NCI-H1105 treated with DMSO at 0.1 percent for 48 hours (cell line): ENCODE measurements at regions not wholly inside any gene's neighbourhood (a gene's known extent, or its start where the extent isn't known, plus 50 kb on each side); places are given as distances from the start of the nearest gene placed in this dataset.
"Not testable (repeated sequence)": the region's sequence is repeated elsewhere in the genome, so short reads cannot be mapped to it uniquely, and the experiment has no call there.

Experiments used
- DNase-seq: peaks from one replicate; lab custom pipeline; 2025; lab: John Stamatoyannopoulos, UW

GRCh38 chr4:137739391-137739790 lies 207.1 kb upstream of the PCDH18 start:
- DNase-seq: no peak

DNA sequence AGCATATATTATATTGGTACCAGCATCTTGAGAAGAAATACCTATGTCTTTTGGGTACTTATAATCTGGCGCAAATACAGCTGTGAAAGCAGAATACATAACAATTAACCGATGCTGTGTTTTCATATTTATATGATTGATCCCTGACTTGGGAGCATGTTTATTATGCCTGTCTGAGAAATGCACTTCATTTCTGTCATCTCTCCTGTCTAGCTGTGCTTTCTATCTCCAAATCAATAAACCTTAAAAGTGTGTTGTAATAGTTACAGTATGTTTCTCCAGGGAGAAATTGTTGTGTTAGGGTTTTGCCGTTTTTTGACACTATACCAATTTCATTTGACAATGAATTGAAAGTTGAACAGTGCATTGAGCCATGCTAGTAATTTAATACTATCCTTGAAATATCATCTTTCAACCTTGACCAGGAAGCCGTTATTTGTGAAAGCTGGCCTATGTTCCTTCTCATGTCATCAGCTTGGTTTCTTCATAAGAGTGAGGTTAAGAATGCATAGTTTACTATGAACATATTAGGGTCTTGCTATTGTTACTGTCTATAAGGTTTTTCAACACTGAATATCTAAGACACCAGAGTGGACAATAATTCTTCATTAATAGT lies 206.2 kb upstream of the PCDH18 start:
- no peak for DNase-seq

- no peak for DNase-seq
Measured at GRCh38 chr4:137735561-137736104, 203.3 kb upstream of the PCDH18 start.

DNA sequence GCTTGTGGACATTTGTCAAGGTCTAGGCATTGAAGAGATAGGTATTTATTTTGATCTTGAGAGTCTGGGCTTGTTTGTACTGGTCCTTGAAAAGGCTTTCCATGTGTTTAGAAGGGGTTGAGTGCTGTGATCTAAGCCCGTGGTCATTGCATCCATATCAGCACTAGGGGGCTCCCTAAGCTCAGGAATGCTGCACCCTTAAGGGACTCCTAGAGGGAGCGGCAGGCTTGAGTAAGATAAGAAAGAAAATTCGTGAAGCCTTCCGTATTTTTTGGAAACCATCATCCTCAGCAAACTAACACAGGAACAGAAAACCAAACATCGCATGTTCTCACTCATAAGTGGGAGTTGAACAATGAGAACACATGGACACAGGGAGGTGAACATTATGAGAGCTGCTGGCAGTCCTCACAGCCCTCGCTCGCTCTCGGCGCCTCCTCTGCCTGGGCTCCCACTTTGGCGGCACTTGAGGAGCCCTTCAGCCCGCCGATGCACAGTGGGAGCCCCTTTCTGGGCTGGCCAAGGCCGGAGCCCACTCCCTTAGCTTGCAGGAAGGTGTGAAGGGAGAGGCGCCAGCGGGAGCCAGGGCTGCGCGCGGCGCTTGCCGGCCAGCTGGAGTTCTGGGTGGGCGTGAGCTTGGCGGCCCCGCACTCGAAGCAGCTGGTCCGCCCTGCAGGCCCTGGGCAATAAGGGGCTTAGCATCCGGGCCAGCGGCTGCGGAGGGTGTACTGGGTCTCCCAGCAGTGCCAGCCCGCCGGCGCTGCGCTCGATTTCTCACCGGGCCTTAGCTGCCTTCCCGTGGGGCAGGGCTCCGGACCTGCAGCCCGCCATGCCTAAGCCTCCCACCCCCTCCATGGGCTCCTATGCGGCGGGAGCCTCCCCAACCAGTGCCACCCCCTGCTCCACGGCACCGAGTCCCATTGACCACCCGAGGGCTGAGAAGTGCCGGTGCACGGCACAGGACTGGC lies 201.2 kb upstream of the PCDH18 start:
- DNase-seq: not testable (repeated sequence)

DNA sequence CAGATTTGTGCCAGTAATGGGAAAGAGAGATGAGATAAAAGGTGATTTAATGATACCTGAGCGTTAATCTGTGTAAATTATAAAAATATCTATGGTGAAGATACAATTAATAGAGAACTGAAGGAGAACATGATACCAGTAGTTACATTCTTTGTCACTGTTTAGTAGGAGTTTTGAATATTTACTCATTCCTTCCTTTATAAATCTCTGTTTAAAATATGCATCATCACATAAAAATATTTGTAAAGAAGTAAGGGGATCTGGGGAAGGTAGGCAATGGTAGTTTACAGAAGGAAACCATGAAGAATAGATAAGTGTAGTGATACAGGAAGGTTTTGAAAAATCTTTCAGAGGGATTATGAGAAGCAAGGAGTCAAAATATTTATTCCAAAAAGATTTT lies 190.6 kb upstream of the PCDH18 start:
- no peak for DNase-seq

GRCh38 chr4:137711502-137711901 lies 179.2 kb upstream of the PCDH18 start:
- DNase-seq: no peak

- DNase-seq: no peak
Measured at GRCh38 chr4:137707626-137708025, 175.3 kb upstream of the PCDH18 start.

DNA sequence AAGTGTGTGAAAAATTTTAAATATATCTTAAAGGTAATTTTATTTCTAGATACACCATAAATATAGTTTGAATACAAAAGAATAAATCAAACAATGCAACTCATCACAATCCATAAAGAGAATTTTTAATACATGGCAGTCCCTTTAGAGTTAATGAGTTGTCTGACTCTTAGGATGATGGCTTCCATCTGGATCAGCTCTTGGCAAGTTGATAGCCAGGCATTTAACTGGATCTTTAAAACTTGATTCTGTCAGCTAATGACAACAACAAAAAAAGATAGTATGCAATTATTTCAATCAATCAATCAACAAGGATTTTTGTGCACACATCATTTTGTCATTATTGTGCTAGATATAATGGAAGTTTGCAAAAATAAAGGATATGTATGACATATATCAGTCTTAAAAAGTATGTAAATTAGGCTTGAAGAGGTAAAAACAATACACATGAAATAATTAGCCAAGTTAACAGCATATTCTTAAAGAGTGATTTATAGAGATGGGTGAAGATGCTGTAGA lies 174.9 kb upstream of the PCDH18 start:
- no peak for DNase-seq

- DNase-seq: no peak
Measured at GRCh38 chr4:137705171-137705783, 173.0 kb upstream of the PCDH18 start.

- peak; percentile 75 for DNase-seq
Measured at GRCh38 chr4:137703195-137703594, 170.9 kb upstream of the PCDH18 start.

DNA sequence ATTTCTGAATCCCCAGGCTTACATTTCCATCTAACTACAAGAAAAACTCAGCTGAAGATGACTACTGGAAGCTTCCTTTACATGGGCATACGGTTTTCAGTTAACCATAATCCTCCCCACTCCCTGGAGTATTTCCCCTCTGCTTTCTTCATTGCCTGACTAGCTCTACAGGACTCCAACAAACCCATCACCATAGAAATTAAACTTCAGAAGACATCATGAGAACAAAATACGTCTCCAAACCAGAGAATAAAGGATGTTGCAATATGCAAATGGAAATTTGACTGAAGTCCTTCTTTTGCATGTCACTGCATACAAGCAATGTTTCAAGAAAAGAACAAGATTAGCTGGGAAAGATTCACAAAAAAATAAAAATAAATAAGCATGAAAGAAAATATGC lies 170.2 kb upstream of the PCDH18 start:
- no peak for DNase-seq

- DNase-seq: no peak
Measured at GRCh38 chr4:137701401-137701800, 169.1 kb upstream of the PCDH18 start.

DNA sequence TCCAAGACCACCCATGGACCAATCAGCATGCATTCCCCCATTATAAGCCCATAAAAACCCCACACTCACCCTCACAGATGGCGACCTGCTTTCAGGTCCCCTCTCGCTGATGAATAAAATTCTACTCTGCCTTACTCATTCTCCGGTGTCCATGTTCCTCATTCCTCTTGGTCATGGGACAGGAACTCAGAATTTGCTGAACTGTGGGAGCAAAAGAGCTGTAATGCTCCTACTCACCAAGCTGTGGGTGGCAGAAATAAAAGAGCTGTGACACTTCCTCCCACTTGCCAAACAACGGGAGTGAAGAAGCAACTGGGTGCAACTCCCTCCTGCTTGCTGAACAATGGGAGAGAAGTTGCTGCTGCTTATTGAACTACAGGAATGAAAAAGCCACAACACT lies 168.5 kb upstream of the PCDH18 start:
- no peak for DNase-seq

- no peak for DNase-seq
Measured at GRCh38 chr4:137700072-137700471, 167.8 kb upstream of the PCDH18 start.

- no peak for DNase-seq
Measured at GRCh38 chr4:137694138-137694537, 161.8 kb upstream of the PCDH18 start.

DNA sequence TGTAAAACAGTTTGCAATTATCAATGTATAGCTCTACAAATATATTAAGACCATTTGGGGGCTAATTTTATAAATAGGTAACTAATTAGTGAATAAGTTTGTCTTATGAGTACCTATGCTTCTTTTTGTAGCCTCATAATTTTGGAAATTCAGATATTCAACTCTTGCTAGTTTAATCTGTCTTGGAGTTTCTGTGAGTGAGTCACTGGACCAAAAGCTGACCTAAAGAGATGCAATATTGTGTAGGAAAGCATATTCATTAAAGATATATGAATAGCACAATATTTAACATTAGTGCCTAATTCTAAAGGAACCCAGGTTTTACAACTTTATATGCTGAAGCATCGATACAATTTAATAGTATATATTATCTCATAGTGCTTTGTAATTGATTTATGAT lies 161.3 kb upstream of the PCDH18 start:
- DNase-seq: no peak

GRCh38 chr4:137692205-137692604 lies 159.9 kb upstream of the PCDH18 start:
- DNase-seq: no peak

GRCh38 chr4:137688651-137689050 lies 156.4 kb upstream of the PCDH18 start:
- no peak for DNase-seq

DNA sequence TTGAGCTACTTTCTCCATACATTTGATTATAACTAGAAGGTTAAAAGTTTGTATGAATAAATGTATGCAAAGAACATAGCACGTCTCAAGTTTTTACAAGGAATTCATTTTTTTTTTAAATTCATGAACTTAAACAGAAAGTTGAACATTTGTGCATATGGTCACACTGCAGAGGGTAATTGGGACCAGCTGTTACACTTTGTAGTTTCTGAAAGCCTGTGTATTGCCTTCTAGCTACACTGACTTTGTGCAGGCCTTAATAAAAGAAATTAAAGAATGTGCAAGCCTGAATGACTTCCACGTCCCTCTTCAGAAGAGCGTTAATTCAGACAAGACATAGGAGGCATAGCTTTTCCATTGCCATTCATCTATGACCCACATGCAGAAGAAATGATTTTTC lies 153.1 kb upstream of the PCDH18 start:
- no peak for DNase-seq

DNA sequence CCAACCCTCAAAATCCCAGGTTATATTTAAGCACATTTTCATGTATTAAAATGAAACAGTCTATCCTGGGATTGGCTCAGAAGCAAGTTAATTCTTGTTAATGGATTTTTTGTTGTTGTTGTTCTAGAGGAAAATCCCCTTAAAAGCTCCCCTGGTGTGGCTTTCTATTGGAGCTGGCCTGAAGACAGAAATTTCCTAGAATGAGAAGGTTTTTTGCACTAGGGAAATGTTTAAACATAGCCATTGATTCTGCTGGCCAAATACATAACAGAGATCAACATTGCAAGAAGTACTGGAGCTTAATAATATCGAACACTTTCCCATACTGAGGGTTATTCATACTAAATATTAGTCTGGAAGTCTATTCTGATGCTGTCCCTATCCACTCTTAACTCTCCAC lies 148.8 kb upstream of the PCDH18 start:
- no peak for DNase-seq

- no peak for DNase-seq
Measured at GRCh38 chr4:137678796-137679195, 146.5 kb upstream of the PCDH18 start.

GRCh38 chr4:137677863-137678262 lies 145.6 kb upstream of the PCDH18 start:
- no peak for DNase-seq
